Left ventricle myocardium inferior (tissue), 1 donor: ENCODE measurements at regions not wholly inside any gene's neighbourhood (a gene's known extent, or its start where the extent isn't known, plus 50 kb on each side); places are given as distances from the start of the nearest gene placed in this dataset.

Experiments used
- DNase-seq: peaks from one replicate; pipeline ENCODE4 v3.0.0-alpha.2; 2020
- H3K27ac ChIP-seq: fragments of 200-600 bp; replicated peaks from 2 replicates; pipeline ENCODE4 v1.8.0; 2021
- H3K27me3 ChIP-seq: fragments of 200-600 bp; 2 replicates; pipeline ENCODE4 v1.8.0; 2021; ENCODE audit warnings: low read depth
- H3K36me3 ChIP-seq: fragments of 200-600 bp; 2 replicates; pipeline ENCODE4 v1.8.0; 2021
- H3K4me1 ChIP-seq: fragments of 200-600 bp; 2 replicates; pipeline ENCODE4 v1.8.0; 2021
- H3K4me3 ChIP-seq: fragments of 200-600 bp; 2 replicates; pipeline ENCODE4 v1.8.0; 2021; ENCODE audit warnings: mild to moderate bottlenecking, moderate library complexity
- H3K9me3 ChIP-seq: fragments of 200-600 bp; replicated peaks from 2 replicates; pipeline ENCODE4 v1.8.0; 2021
- CTCF ChIP-seq: fragments of 200-600 bp; IDR thresholded peaks from 2 replicates; pipeline ENCODE4 v1.8.0; 2021; ENCODE audit warnings: antibody characterized with exemption, mild to moderate bottlenecking, borderline replicate concordance
- intact Hi-C: fragments of 100-400 bp; cut with micrococcal nuclease; formaldehyde crosslinking; loops from one replicate; pipeline ENCODE4 v1.11.0; 2022
- donor health status: DM: no; HTN: yes; CAD: no; lungs with severe emphysema.

GRCh38 chr12:24573621-24574020 is 375.3 kb downstream of the BCAT1 start:
- H3K27me3 ChIP-seq, result peaks cover 15% of the 10 kb centered on the region
- intact Hi-C loops, result no loop called here
- no peak for DNase-seq

GRCh38 chr12:24565300-24565699 is 383.6 kb downstream of the BCAT1 start:
- no peak for DNase-seq
- no peak overlapping the region for H3K4me3 ChIP-seq
- no peaks in the 10 kb centered on the region for H3K36me3 ChIP-seq
- no peaks in the 10 kb centered on the region for H3K9me3 ChIP-seq
- H3K4me1 ChIP-seq, result peaks cover 25% of the 10 kb centered on the region
- intact Hi-C loops, result no loop called here
- H3K27ac ChIP-seq, result no peak overlapping the region
- no peak for TF ChIP-seq CTCF
- peaks cover 44% of the 10 kb centered on the region for H3K27me3 ChIP-seq

More at GRCh38 chr12:24573621-24574020, 375.3 kb downstream of the BCAT1 start:
- no peaks in the 10 kb centered on the region for H3K9me3 ChIP-seq
- TF ChIP-seq CTCF, result no peak
- no peaks in the 10 kb centered on the region for H3K36me3 ChIP-seq
- H3K27ac ChIP-seq, result no peak overlapping the region
- no peaks in the 10 kb centered on the region for H3K4me1 ChIP-seq
- no peak overlapping the region for H3K4me3 ChIP-seq

GRCh38 chr12:24562771-24563431 is 386.0 kb downstream of the BCAT1 start:
- Histone ChIP-seq H3K4me3 (peak overlapping the region; percentile 79), H3K27me3 (peaks cover 48% of the 10 kb centered on the region), H3K36me3 (no peaks in the 10 kb centered on the region), H3K9me3 (no peaks in the 10 kb centered on the region), H3K27ac (peak overlapping the region; percentile 85), H3K4me1 (peaks cover 26% of the 10 kb centered on the region)
- TF ChIP-seq CTCF, result no peak
- intact Hi-C loops, result no loop called here
- peak; percentile 37 for DNase-seq

- Histone ChIP-seq H3K4me3 (peak overlapping the region; percentile 79), H3K9me3 (no peaks in the 10 kb centered on the region), H3K4me1 (peaks cover 26% of the 10 kb centered on the region), H3K36me3 (no peaks in the 10 kb centered on the region), H3K27ac (peak overlapping the region; percentile 85), H3K27me3 (peaks cover 48% of the 10 kb centered on the region)
- intact Hi-C loops, result no loop called here
- DNase-seq, result peak; percentile 71
- TF ChIP-seq CTCF, result no peak
Observed at GRCh38 chr12:24561882-24562770, 386.8 kb downstream of the BCAT1 start.

- TF ChIP-seq CTCF, result no peak
- Histone ChIP-seq H3K27ac (peak overlapping the region; percentile 85), H3K4me3 (peak overlapping the region; percentile 79), H3K36me3 (no peaks in the 10 kb centered on the region), H3K9me3 (no peaks in the 10 kb centered on the region), H3K4me1 (peaks cover 26% of the 10 kb centered on the region), H3K27me3 (peaks cover 43% of the 10 kb centered on the region)
- DNase-seq, result no peak
- intact Hi-C loops, result no loop called here
Observed at GRCh38 chr12:24561411-24561871, 387.5 kb downstream of the BCAT1 start.
